Chondrocyte (in vitro differentiated cells): ENCODE measurements at regions not wholly inside any gene's neighbourhood (a gene's known extent, or its start where the extent isn't known, plus 50 kb on each side); places are given as distances from the start of the nearest gene placed in this dataset.

Experiments used
- DNase-seq: peaks from one replicate; pipeline ENCODE4 v3.0.0; 2021; ENCODE audit warnings: mixed read lengths, low spot score
- H3K27ac Mint-ChIP-seq: one replicate; pipeline ENCODE4 v1.8.0; 2021; ENCODE audit warnings: mild to moderate bottlenecking, moderate library complexity, mixed read lengths; ENCODE audit not compliant: unreplicated experiment
- H3K27me3 Mint-ChIP-seq: 2 replicates; pipeline ENCODE4 v1.8.0; 2021; ENCODE audit warnings: low read depth, mixed read lengths
- H3K36me3 Mint-ChIP-seq: 2 replicates; pipeline ENCODE4 v1.8.0; 2021; ENCODE audit warnings: low read depth, mixed read lengths
- H3K4me1 Mint-ChIP-seq: 2 replicates; pipeline ENCODE4 v1.8.0; 2021; ENCODE audit warnings: low read depth, mild to moderate bottlenecking, mixed read lengths
- H3K4me3 Mint-ChIP-seq: one replicate; pipeline ENCODE4 v1.8.0; 2021; ENCODE audit warnings: mild to moderate bottlenecking, moderate library complexity, mixed read lengths; ENCODE audit not compliant: unreplicated experiment
- H3K9me3 Mint-ChIP-seq: 2 replicates; pipeline ENCODE4 v1.8.0; 2021; ENCODE audit warnings: low read depth, mixed read lengths
- TF ChIP-seq, protein P1 (sequence below): fragments of 200-600 bp; sonication (generic); IDR thresholded peaks from 2 replicates; pipeline ENCODE4 v1.5.0; 2021; ENCODE audit warnings: antibody characterized with exemption, mild to moderate bottlenecking, moderate library complexity

DNA sequence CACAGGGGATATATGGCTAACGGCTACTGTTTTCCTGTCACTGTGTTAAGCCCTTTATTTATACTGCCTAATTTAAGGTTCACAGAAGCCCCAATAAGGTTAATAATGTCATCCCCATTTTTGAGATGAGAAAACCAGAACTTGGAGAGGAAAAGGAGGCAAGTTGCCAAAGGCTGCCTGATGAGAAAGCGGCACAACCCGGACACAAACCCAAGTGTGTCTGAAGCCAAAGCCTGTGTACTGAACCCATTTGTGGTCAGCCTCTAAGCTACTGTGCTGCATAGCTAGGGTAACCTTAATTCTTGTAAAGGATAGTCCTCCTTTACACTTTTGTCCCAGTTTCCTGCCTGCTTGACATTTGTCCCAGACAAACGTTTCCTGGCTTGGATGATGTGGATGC, 954.7 kb upstream of the FANCL start:
- TF ChIP-seq, protein P1, sequence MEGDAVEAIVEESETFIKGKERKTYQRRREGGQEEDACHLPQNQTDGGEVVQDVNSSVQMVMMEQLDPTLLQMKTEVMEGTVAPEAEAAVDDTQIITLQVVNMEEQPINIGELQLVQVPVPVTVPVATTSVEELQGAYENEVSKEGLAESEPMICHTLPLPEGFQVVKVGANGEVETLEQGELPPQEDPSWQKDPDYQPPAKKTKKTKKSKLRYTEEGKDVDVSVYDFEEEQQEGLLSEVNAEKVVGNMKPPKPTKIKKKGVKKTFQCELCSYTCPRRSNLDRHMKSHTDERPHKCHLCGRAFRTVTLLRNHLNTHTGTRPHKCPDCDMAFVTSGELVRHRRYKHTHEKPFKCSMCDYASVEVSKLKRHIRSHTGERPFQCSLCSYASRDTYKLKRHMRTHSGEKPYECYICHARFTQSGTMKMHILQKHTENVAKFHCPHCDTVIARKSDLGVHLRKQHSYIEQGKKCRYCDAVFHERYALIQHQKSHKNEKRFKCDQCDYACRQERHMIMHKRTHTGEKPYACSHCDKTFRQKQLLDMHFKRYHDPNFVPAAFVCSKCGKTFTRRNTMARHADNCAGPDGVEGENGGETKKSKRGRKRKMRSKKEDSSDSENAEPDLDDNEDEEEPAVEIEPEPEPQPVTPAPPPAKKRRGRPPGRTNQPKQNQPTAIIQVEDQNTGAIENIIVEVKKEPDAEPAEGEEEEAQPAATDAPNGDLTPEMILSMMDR: no peak
- no peaks in the 10 kb centered on the region for H3K27me3 Mint-ChIP-seq
- peaks cover 6% of the 10 kb centered on the region for H3K4me1 Mint-ChIP-seq
- H3K4me3 Mint-ChIP-seq: no peak overlapping the region
- peaks cover 5% of the 10 kb centered on the region for H3K9me3 Mint-ChIP-seq
- DNase-seq: no peak
- no peak overlapping the region for H3K27ac Mint-ChIP-seq
- H3K36me3 Mint-ChIP-seq: no peaks in the 10 kb centered on the region

DNA sequence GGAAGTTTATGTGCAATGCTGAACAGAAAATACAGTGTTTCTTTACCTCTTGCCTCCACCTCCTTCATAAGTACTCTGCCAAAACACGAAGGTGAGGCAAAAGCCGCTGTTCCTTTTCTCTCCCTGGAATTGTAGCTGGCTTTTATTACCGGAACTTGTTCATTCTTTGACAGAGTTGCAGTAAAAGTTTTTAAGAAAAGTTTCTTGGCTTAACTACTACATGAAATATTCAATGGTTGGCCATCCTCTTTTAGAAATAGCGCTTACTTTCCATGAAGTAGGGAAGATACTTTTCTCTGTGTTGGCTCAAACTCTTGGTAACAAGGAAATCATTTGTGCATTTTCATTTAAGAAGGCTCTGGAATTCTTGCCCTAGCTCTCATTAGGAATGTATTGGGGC, 950.7 kb upstream of the FANCL start:
- H3K36me3 Mint-ChIP-seq: no peaks in the 10 kb centered on the region
- TF ChIP-seq, protein P1: no peak
- H3K9me3 Mint-ChIP-seq: no peaks in the 10 kb centered on the region
- no peak overlapping the region for H3K27ac Mint-ChIP-seq
- DNase-seq: no peak
- H3K4me1 Mint-ChIP-seq: peaks cover 6% of the 10 kb centered on the region
- peaks cover 4% of the 10 kb centered on the region for H3K27me3 Mint-ChIP-seq
- no peak overlapping the region for H3K4me3 Mint-ChIP-seq

DNA sequence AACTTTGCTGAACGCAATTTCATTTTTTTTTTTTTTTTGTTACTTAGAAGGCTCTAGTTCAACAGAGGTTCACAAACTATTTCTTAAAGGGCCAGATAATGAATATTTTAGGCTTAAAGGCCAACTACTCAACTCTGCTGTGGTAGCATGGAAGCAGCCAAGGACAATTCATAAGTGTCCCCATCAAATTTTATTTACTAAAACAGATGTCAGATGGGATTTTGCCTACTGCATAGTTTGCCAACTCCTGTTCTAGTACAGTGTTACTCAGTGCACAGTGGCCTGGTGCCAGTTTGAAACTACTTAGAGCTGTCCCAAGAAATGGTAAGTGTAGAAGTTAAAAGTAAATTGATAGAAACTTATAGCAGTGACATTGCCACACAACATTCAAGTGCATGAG, 949.4 kb upstream of the FANCL start:
- Mint-ChIP-seq H3K27ac (no peak overlapping the region), H3K4me1 (no peaks in the 10 kb centered on the region), H3K27me3 (peaks cover 4% of the 10 kb centered on the region), H3K4me3 (no peak overlapping the region), H3K9me3 (no peaks in the 10 kb centered on the region), H3K36me3 (no peaks in the 10 kb centered on the region)
- DNase-seq: no peak
- TF ChIP-seq, protein P1: no peak

DNA sequence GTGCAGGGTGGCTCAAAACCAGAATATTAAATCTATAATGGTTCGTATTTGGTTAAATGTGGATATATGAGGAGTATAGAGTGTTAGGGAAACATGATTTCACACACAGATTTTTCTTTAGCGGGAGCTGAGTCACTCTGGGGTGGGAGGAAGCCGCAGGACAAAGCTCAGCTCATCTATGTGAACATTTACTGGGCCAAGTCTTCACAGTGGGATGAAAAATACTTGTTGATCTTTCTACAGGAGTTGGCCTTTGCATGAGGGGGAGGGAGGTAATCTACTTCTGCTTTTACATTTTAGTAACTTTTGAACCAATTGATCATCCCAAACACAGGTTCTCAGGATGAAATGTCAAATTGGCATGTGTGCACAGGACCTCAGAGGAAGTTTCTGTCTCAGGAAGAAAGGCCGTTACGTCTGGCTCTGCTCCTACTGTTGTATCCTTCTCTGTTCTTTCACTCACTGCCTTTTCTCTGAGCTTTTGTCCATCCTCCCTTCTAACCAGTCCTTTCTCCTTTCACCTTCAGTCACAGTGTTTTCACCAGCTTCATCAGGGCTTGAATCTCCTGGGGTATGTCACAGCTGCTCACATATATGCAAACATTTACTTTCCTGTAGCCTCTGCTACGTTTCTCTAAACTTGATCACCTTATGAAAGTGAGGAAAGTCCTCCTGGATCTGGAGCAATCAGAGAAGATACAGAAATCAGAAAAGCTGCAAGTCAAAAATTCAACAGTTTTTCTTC, 943.3 kb upstream of the FANCL start:
- Mint-ChIP-seq H3K36me3 (no peaks in the 10 kb centered on the region), H3K4me3 (no peak overlapping the region), H3K4me1 (peaks cover 16% of the 10 kb centered on the region), H3K9me3 (no peaks in the 10 kb centered on the region), H3K27me3 (peaks cover 4% of the 10 kb centered on the region), H3K27ac (peak overlapping the region; percentile 9)
- no peak for DNase-seq
- TF ChIP-seq, protein P1: no peak

DNA sequence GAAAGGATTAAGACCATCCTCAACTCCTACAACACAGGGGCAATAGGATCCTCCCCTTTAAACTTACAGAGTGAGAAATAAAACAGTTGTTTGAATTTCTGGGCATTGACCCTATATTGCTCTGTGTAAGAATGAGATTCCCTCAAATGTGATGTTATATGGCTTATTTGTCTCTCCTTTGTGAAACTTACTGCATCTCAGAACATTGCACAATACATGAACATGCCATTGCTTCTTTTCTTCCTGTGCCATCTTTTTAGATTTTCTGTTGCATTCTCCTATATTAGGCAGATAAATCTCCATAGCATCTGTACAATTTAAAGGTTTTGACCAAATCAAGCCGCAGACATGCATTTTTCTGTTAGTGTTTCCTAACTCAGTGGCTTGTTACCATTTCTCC, 941.9 kb upstream of the FANCL start:
- TF ChIP-seq, protein P1: no peak
- no peaks in the 10 kb centered on the region for H3K27me3 Mint-ChIP-seq
- H3K36me3 Mint-ChIP-seq: no peaks in the 10 kb centered on the region
- H3K4me3 Mint-ChIP-seq: no peak overlapping the region
- DNase-seq: no peak
- no peak overlapping the region for H3K27ac Mint-ChIP-seq
- no peaks in the 10 kb centered on the region for H3K9me3 Mint-ChIP-seq
- peaks cover 16% of the 10 kb centered on the region for H3K4me1 Mint-ChIP-seq
